PC-9 (cell line): ENCODE measurements at regions not wholly inside any gene's neighbourhood (a gene's known extent, or its start where the extent isn't known, plus 50 kb on each side); places are given as distances from the start of the nearest gene placed in this dataset.

Experiments
- BruUV-seq: library from RNA; stranded (reverse); fragments of 400-500 nt; replicated peaks from 2 replicates; lab custom pipeline; 2021; lab: Mats Ljungman, UMichigan
- CTCF ChIA-PET: fragments of 300-600 bp; sonication (Branson Sonifier 250); formaldehyde crosslinking; loops from one replicate; lab custom pipeline; 2022; ENCODE audit warnings: antibody characterized with exemption; lab: Charles Lee
- POLR2A ChIA-PET: fragments of 300-600 bp; sonication (Branson Sonifier 250); formaldehyde crosslinking; loops from one replicate; lab custom pipeline; 2022; ENCODE audit warnings: antibody characterized with exemption; ENCODE audit not compliant: unreplicated experiment; lab: Charles Lee
- DNase-seq, 2 experiments: peaks; one replicate each; pipeline versions ENCODE4 v3.0.0 to v3.0.0-alpha.2; 2015 to 2022; ENCODE audit warnings: mixed read lengths in 1 of 2
- H2AFZ ChIP-seq: fragments of 200-600 bp; sonication (generic); 2 replicates; pipeline ENCODE4 v1.8.1; 2017; ENCODE audit warnings: antibody characterized with exemption
- H3F3A ChIP-seq: fragments of 200-600 bp; sonication (generic); 2 replicates; pipeline ENCODE4 v1.8.1; 2017; ENCODE audit warnings: antibody characterized with exemption, mild to moderate bottlenecking, low read depth; ENCODE audit not compliant: insufficient read depth
- H3K27ac ChIP-seq: fragments of 200-600 bp; sonication (generic); 2 replicates; pipeline ENCODE4 v1.6.1; 2016; ENCODE audit warnings: mixed run types
- H3K27me3 ChIP-seq: fragments of 200-600 bp; sonication (generic); 2 replicates; pipeline ENCODE4 v1.6.1; 2016; ENCODE audit warnings: low read depth, mixed run types; ENCODE audit not compliant: insufficient read depth
- H3K36me3 ChIP-seq: fragments of 200-600 bp; sonication (generic); 2 replicates; pipeline ENCODE4 v1.6.1; 2016; ENCODE audit warnings: low read depth, mixed run types
- H3K4me1 ChIP-seq: fragments of 200-600 bp; sonication (generic); replicated peaks from 2 replicates; pipeline ENCODE4 v1.6.1; 2016; ENCODE audit warnings: mixed run types; ENCODE audit not compliant: insufficient read depth
- H3K4me2 ChIP-seq: fragments of 200-600 bp; sonication (generic); 2 replicates; pipeline ENCODE4 v1.6.1; 2017; ENCODE audit warnings: mixed run types
- H3K4me3 ChIP-seq: fragments of 200-600 bp; sonication (generic); 2 replicates; pipeline ENCODE4 v1.6.1; 2016; ENCODE audit warnings: mixed run types
- H3K79me2 ChIP-seq: fragments of 200-600 bp; sonication (generic); 2 replicates; pipeline ENCODE4 v1.6.1; 2017; ENCODE audit warnings: low read depth, mixed run types
- H3K9me2 ChIP-seq: fragments of 200-600 bp; sonication (generic); 2 replicates; pipeline ENCODE4 v1.8.1; 2017; ENCODE audit warnings: mild to moderate bottlenecking; ENCODE audit not compliant: insufficient read depth
- H3K9me3 ChIP-seq: fragments of 200-600 bp; sonication (generic); 2 replicates; pipeline ENCODE4 v1.8.1; 2016; ENCODE audit warnings: low read depth; ENCODE audit not compliant: insufficient read depth
- H4K20me1 ChIP-seq: fragments of 200-600 bp; sonication (generic); 2 replicates; pipeline ENCODE4 v1.8.1; 2017; ENCODE audit not compliant: insufficient read depth
- EZH2 ChIP-seq: fragments of 200-600 bp; sonication (generic); IDR thresholded peaks from 2 replicates; pipeline ENCODE4 v1.8.0; 2017; ENCODE audit warnings: antibody characterized with exemption, low read depth
- intact Hi-C: fragments of 100-400 bp; cut with micrococcal nuclease; formaldehyde crosslinking; loops from one replicate; pipeline ENCODE4 v1.10.0; 2022; ENCODE audit not compliant: unreplicated experiment
- TF ChIP-seq, protein P1 (sequence below): fragments of 200-600 bp; sonication (generic); conservative IDR thresholded peaks from 2 replicates; pipeline ENCODE4 v1.6.1; 2017; ENCODE audit warnings: mixed run types, antibody characterized with exemption, mild to moderate bottlenecking, moderate library complexity

GRCh38 chr13:46486270-46486669 lies 66.7 kb upstream of the LRCH1 start:
- no peak overlapping the region for H3K4me2 ChIP-seq
- intact Hi-C loops: no loop called here
- no peaks in the 10 kb centered on the region for H3F3A ChIP-seq
- no peaks in the 10 kb centered on the region for H3K27me3 ChIP-seq
- no peak for TF ChIP-seq EZH2
- TF ChIP-seq, protein P1, sequence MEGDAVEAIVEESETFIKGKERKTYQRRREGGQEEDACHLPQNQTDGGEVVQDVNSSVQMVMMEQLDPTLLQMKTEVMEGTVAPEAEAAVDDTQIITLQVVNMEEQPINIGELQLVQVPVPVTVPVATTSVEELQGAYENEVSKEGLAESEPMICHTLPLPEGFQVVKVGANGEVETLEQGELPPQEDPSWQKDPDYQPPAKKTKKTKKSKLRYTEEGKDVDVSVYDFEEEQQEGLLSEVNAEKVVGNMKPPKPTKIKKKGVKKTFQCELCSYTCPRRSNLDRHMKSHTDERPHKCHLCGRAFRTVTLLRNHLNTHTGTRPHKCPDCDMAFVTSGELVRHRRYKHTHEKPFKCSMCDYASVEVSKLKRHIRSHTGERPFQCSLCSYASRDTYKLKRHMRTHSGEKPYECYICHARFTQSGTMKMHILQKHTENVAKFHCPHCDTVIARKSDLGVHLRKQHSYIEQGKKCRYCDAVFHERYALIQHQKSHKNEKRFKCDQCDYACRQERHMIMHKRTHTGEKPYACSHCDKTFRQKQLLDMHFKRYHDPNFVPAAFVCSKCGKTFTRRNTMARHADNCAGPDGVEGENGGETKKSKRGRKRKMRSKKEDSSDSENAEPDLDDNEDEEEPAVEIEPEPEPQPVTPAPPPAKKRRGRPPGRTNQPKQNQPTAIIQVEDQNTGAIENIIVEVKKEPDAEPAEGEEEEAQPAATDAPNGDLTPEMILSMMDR: no peak
- DNase-seq: no peak
- BruUV-seq: no TSS peak
- no peak overlapping the region for H3K4me3 ChIP-seq
- no peak overlapping the region for H3K27ac ChIP-seq
- ChIA-PET CTCF (no interaction called here), POLR2A (no interaction called here)
- H3K9me3 ChIP-seq: peaks cover 10% of the 10 kb centered on the region; the same call in 1 of the 2 replicates
- no peaks in the 10 kb centered on the region for H3K79me2 ChIP-seq
- no peak overlapping the region for H2AFZ ChIP-seq
- H3K36me3 ChIP-seq: no peaks in the 10 kb centered on the region
- no peaks in the 10 kb centered on the region for H3K4me1 ChIP-seq
- no peaks in the 10 kb centered on the region; the same call in 1 of the 2 replicates for H3K9me2 ChIP-seq
- H4K20me1 ChIP-seq: no peaks in the 10 kb centered on the region

DNA sequence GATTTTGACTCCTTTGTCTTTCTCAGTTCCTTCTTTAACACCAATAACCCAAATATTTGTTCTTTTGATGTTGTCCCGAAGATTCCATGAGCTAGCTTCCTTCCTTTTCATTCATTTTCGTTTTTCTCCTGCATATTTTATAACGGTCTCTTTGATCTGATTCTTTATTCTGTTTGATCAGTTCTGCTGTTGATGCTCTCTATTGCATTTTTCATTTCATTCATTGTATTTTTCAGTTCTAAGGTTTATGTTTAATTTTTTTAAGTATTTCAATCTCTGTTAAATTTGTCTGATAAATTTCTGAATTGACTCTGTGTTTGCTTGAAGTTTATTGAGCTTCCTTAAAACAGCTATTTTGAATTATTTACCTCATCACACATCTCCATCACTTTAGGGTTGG lies 68.4 kb upstream of the LRCH1 start:
- ChIA-PET POLR2A (no interaction called here), CTCF (no interaction called here)
- Histone ChIP-seq H3K27me3 (no peaks in the 10 kb centered on the region), H3K9me3 (peaks cover 10% of the 10 kb centered on the region; the same call in 1 of the 2 replicates), H3K4me3 (no peak overlapping the region), H4K20me1 (no peaks in the 10 kb centered on the region), H3K27ac (no peak overlapping the region), H3K79me2 (no peaks in the 10 kb centered on the region), H2AFZ (no peak overlapping the region), H3K4me2 (no peak overlapping the region), H3K4me1 (no peaks in the 10 kb centered on the region), H3K36me3 (no peaks in the 10 kb centered on the region), H3F3A (no peaks in the 10 kb centered on the region), H3K9me2 (no peaks in the 10 kb centered on the region; the same call in 1 of the 2 replicates)
- TF ChIP-seq, protein P1: no peak
- TF ChIP-seq EZH2: no peak
- BruUV-seq: no TSS peak
- no peak for DNase-seq
- intact Hi-C loops: no loop called here

- DNase-seq: no peak
- ChIA-PET CTCF (no interaction called here), POLR2A (no interaction called here)
- Histone ChIP-seq H3F3A (no peaks in the 10 kb centered on the region), H3K4me2 (no peak overlapping the region), H3K9me3 (peaks cover 4% of the 10 kb centered on the region; the same call in 1 of the 2 replicates), H3K36me3 (no peaks in the 10 kb centered on the region), H4K20me1 (no peaks in the 10 kb centered on the region), H2AFZ (no peak overlapping the region), H3K27me3 (no peaks in the 10 kb centered on the region), H3K4me3 (no peak overlapping the region), H3K4me1 (no peaks in the 10 kb centered on the region), H3K9me2 (no peaks in the 10 kb centered on the region; the same call in 1 of the 2 replicates), H3K27ac (no peak overlapping the region), H3K79me2 (no peaks in the 10 kb centered on the region)
- no peak for TF ChIP-seq EZH2
- TF ChIP-seq, protein P1: no peak
- intact Hi-C loops: no loop called here
- BruUV-seq: no TSS peak
These were observed 71.8 kb upstream of the LRCH1 start for GRCh38 chr13:46481166-46481565.
